NK-92 (cell line): ENCODE measurements at regions not wholly inside any gene's neighbourhood (a gene's known extent, or its start where the extent isn't known, plus 50 kb on each side); places are given as distances from the start of the nearest gene placed in this dataset.
"Not testable (repeated sequence)": the region's sequence is repeated elsewhere in the genome, so short reads cannot be mapped to it uniquely, and the experiment has no call there.

Experiments
- DNase-seq: peaks from one replicate; lab custom pipeline; 2025; ENCODE audit not compliant: unreplicated experiment; lab: John Stamatoyannopoulos, UW

- no peak for DNase-seq
These were observed 83.9 kb upstream of the SLC39A10 start for GRCh38 chr2:195572895-195573683.

- no peak for DNase-seq
These were observed 86.7 kb upstream of the SLC39A10 start for GRCh38 chr2:195570329-195570728.

- no peak for DNase-seq
These were observed 87.8 kb upstream of the SLC39A10 start for GRCh38 chr2:195569255-195569654.

- DNase-seq = not testable (repeated sequence)
These were observed 92.3 kb upstream of the SLC39A10 start for GRCh38 chr2:195564625-195565135.

GRCh38 chr2:195563857-195564512 is 93.0 kb upstream of the SLC39A10 start:
- no peak for DNase-seq

- no peak for DNase-seq
These were observed 94.2 kb upstream of the SLC39A10 start for GRCh38 chr2:195562570-195563566.

GRCh38 chr2:195561116-195561921 is 95.7 kb upstream of the SLC39A10 start:
- no peak for DNase-seq

- no peak for DNase-seq
These were observed 96.7 kb upstream of the SLC39A10 start for GRCh38 chr2:195560209-195560895.

GRCh38 chr2:195559431-195559914 is 97.6 kb upstream of the SLC39A10 start:
- peak; percentile 26 for DNase-seq

GRCh38 chr2:195555971-195556370 is 101.1 kb upstream of the SLC39A10 start:
- no peak for DNase-seq

GRCh38 chr2:195552581-195552980 is 104.4 kb upstream of the SLC39A10 start:
- no peak for DNase-seq

GRCh38 chr2:195548198-195548940 is 108.7 kb upstream of the SLC39A10 start:
- no peak for DNase-seq

GRCh38 chr2:195547268-195547840 is 109.7 kb upstream of the SLC39A10 start:
- DNase-seq = not testable (repeated sequence)

GRCh38 chr2:195545811-195546210 is 111.2 kb upstream of the SLC39A10 start:
- DNase-seq = no peak

- no peak for DNase-seq
These were observed 112.8 kb upstream of the SLC39A10 start for GRCh38 chr2:195543902-195544894.

GRCh38 chr2:195543063-195543462 is 114.0 kb upstream of the SLC39A10 start:
- no peak for DNase-seq

GRCh38 chr2:195542067-195542466 is 115.0 kb upstream of the SLC39A10 start:
- no peak for DNase-seq
